HG03045 (cell line): ENCODE measurements at regions not wholly inside any gene's neighbourhood (a gene's known extent, or its start where the extent isn't known, plus 50 kb on each side); places are given as distances from the start of the nearest gene placed in this dataset.

Experiments used
- ATAC-seq: cut with Tn5 transposase; IDR thresholded peaks from one replicate; pipeline ENCODE4 v1.9.1; 2021; ENCODE audit warnings: mild to moderate bottlenecking, moderate library complexity; ENCODE audit not compliant: unreplicated experiment

DNA sequence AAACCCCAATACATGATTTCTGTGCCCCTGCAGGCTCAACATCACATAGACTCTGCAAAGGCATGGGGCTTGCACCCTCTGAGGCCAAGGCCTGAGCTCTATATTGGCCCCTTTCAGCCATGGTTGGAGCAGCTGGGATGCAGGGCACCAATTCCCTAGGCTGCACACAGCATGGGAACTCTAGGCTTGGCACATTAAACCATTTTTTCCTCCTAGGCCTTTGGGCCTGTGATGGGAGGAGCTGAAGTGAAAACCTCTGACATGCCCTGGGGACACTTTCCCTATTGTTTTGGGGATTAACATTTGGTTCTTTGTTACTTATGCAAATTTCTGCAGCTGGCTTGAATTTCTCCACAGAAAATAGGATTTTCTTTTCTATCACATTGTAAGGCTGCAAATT is 1629.5 kb downstream of the OTOL1 start:
- ATAC-seq: no peak
